Adrenal gland (tissue), 9 donors: ENCODE measurements at regions not wholly inside any gene's neighbourhood (a gene's known extent, or its start where the extent isn't known, plus 50 kb on each side); places are given as distances from the start of the nearest gene placed in this dataset.

Source experiments
- DNase-seq, 7 donors: peaks; one replicate each; pipeline ENCODE4 v3.0.0-alpha.2; 2019 to 2020
- H3K27ac ChIP-seq, 5 donors: fragments of 200-600 bp; sonication (generic) in 4 of 5; 1 replicate in 3 of 5; 2 replicates in 2 of 5; pipeline versions ENCODE4 v1.5.1 to v1.8.0; 2016 to 2020; ENCODE audit warnings: mild to moderate bottlenecking in 1 of 5
- H3K27me3 ChIP-seq: fragments of 200-600 bp; 2 replicates; pipeline ENCODE4 v1.8.0; 2021
- H3K36me3 ChIP-seq, 2 donors: fragments of 200-600 bp; replicated peaks in 1 of 2; 1 replicate in 1 of 2; 2 replicates in 1 of 2; pipeline versions ENCODE4 v1.5.1 to v1.8.0; 2018 to 2022
- H3K4me1 ChIP-seq, 2 donors: fragments of 200-600 bp; replicated peaks in 1 of 2; 1 replicate in 1 of 2; 2 replicates in 1 of 2; pipeline versions ENCODE4 v1.5.1 to v1.8.0; 2018 to 2021
- H3K4me3 ChIP-seq, 4 donors: fragments of 200-600 bp; sonication (generic) in 3 of 4; one replicate each; pipeline ENCODE4 v1.5.1; 2016 to 2018
- H3K9me3 ChIP-seq, 3 donors: fragments of 200-600 bp; sonication (generic) in 1 of 3; replicated peaks in 1 of 3; 1 replicate in 2 of 3; 2 replicates in 1 of 3; pipeline versions ENCODE4 v1.5.1 to v1.8.0; 2016 to 2021
- POLR2A ChIP-seq, 2 donors: fragments of 450-650 bp; IDR thresholded peaks; one replicate each; pipeline ENCODE4 v1.6.1; 2017; ENCODE audit warnings: antibody characterized with exemption in 2 of 2, mild to moderate bottlenecking in 2 of 2, moderate library complexity in 1 of 2
- WGBS, 4 donors: extraction: QIAGEN DNeasy Blood & Tissue Kit in 2 of 4; methylation state at CpG; one replicate each; pipeline versions ENCODE4 v1.1.5 to v1.1.7; 2013 to 2017; 5-methylcytosine and 5-hydroxymethylcytosine counted together
- intact Hi-C, 2 donors: fragments of 100-400 bp; cut with DNase I; formaldehyde crosslinking; loops; one replicate each; pipeline versions ENCODE4 v1.14.1 to v1.15.0; 2022 to 2023
- TF ChIP-seq, protein P1 (sequence below), 6 experiments: fragments of 450-650 bp in 4 of 6; fragments of 200-600 bp in 2 of 6; sonication (generic) in 1 of 6; IDR thresholded peaks; 1 replicate in 5 of 6; 2 replicates in 1 of 6; pipeline versions ENCODE4 v1.5.1 to v1.8.0; 2016 to 2021; ENCODE audit warnings: antibody characterized with exemption in 6 of 6, mild to moderate bottlenecking in 2 of 6, moderate library complexity in 1 of 6
- donor health status: healthy with polysubstance abuse.
- donor health status: Bipolar disorder and iron deficiency.
- donor health status: DM: yes; HTN: yes; CAD: no.
- donor health status: DM: no; HTN: no; CAD: no.
- donor health status: DM: no; HTN: no; CAD: no.

- Histone ChIP-seq H3K27me3 (no peaks in the 10 kb centered on the region), H3K9me3 (no peaks in the 10 kb centered on the region), H3K4me3 (no peak overlapping the region), H3K4me1 (no peaks in the 10 kb centered on the region), H3K27ac (no peak overlapping the region), H3K36me3 (no peaks in the 10 kb centered on the region)
- DNase-seq: no peak
- intact Hi-C loops: no loop called here
- 78 to 83% (median 79%) methylated on average over 4 of the region's 4 CpGs for WGBS, 4 donors
- no peak for TF ChIP-seq POLR2A (IDR thresholded peaks at IDR 0.05)
- TF ChIP-seq, protein P1, sequence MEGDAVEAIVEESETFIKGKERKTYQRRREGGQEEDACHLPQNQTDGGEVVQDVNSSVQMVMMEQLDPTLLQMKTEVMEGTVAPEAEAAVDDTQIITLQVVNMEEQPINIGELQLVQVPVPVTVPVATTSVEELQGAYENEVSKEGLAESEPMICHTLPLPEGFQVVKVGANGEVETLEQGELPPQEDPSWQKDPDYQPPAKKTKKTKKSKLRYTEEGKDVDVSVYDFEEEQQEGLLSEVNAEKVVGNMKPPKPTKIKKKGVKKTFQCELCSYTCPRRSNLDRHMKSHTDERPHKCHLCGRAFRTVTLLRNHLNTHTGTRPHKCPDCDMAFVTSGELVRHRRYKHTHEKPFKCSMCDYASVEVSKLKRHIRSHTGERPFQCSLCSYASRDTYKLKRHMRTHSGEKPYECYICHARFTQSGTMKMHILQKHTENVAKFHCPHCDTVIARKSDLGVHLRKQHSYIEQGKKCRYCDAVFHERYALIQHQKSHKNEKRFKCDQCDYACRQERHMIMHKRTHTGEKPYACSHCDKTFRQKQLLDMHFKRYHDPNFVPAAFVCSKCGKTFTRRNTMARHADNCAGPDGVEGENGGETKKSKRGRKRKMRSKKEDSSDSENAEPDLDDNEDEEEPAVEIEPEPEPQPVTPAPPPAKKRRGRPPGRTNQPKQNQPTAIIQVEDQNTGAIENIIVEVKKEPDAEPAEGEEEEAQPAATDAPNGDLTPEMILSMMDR (IDR thresholded peaks at IDR 0.05): no peak
These were observed 510.6 kb upstream of the SGO1 start for GRCh38 chr3:20696388-20697150.

DNA sequence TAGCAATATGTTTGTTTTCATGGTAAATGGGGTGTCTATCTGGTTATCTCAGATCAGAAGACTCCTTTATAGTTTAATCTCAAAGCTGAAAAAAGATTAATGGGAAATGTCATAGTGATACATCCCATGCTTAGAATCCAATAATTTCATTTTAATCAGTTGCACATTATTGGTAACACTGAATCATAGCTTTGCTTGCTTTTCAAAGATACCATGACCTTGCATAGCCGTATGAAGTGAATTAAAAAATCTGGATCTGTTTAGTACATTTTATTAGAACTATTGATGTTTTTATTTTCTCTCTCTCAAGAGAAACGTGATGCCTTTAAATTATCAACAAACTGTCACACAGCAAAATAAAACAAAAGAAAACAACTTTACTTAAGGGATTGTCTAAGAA lies 506.7 kb upstream of the SGO1 start:
- Histone ChIP-seq H3K4me1 (no peaks in the 10 kb centered on the region), H3K36me3 (no peaks in the 10 kb centered on the region), H3K27ac (no peak overlapping the region), H3K4me3 (no peak overlapping the region), H3K9me3 (no peaks in the 10 kb centered on the region), H3K27me3 (no peaks in the 10 kb centered on the region)
- 34 to 43% (median 37%) methylated on average over 2 of the region's 2 CpGs for WGBS, 4 donors
- intact Hi-C loops: no loop called here
- TF ChIP-seq, protein P1 (IDR thresholded peaks at IDR 0.05): no peak
- TF ChIP-seq POLR2A (IDR thresholded peaks at IDR 0.05): no peak
- no peak for DNase-seq

DNA sequence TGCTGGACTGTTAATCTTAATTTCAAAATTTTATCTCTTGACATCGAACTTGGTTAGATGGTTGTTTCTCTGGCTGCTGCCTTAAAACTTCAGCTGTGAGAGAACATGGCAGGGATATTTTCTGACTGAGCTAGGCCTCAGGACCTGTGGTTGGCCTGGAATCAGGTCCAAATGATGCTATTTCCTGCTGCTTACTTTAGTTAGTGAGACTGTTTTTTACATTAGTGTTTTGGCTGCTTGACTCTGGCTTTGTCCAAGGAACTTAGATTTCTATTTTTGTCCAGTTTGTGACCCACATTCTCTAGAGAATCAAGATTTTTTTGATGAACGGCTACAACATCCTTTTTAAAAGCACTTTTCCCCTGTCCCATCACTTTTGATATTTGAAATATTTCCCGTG lies 497.9 kb upstream of the SGO1 start:
- H3K4me1 ChIP-seq: no peaks in the 10 kb centered on the region
- H3K9me3 ChIP-seq: no peaks in the 10 kb centered on the region
- H3K4me3 ChIP-seq: no peak overlapping the region
- DNase-seq: no peak
- no peaks in the 10 kb centered on the region for H3K36me3 ChIP-seq
- TF ChIP-seq, protein P1 (IDR thresholded peaks at IDR 0.05): no peak
- no peak for TF ChIP-seq POLR2A (IDR thresholded peaks at IDR 0.05)
- H3K27me3 ChIP-seq: no peaks in the 10 kb centered on the region
- H3K27ac ChIP-seq: no peak overlapping the region
- 46 to 54% (median 51%) methylated on average over 3 of the region's 3 CpGs for WGBS, 4 donors
- intact Hi-C loops: no loop called here

DNA sequence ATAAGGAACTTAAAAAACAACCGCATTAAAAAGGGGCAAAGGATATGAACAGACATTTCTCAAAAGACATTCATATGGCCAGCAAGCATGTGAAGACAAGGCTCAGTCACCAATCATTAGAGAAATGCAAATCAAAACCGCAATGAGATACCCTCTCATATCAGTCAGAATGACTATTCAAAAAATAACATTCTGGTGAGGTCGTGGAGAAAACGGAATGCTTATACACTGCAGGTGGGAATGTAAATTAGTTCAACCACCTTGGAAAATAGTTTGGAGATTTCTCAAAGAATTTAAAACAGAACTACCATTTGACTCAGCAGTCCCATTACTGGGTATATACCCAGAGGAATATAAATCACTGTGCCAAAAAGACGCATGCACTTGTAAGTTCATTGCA lies 496.6 kb upstream of the SGO1 start:
- H3K4me1 ChIP-seq: no peaks in the 10 kb centered on the region
- 82 to 91% (median 87%) methylated on average over 5 of the region's 5 CpGs for WGBS, 4 donors
- H3K27me3 ChIP-seq: no peaks in the 10 kb centered on the region
- TF ChIP-seq, protein P1 (IDR thresholded peaks at IDR 0.05): no peak
- no peak for TF ChIP-seq POLR2A (IDR thresholded peaks at IDR 0.05)
- H3K27ac ChIP-seq: no peak overlapping the region
- DNase-seq: no peak
- no peaks in the 10 kb centered on the region for H3K9me3 ChIP-seq
- H3K36me3 ChIP-seq: no peaks in the 10 kb centered on the region
- H3K4me3 ChIP-seq: no peak overlapping the region
- intact Hi-C loops: no loop called here
